ENCODE measurements at regions not wholly inside any gene's neighbourhood (a gene's known extent, or its start where the extent isn't known, plus 50 kb on each side); places are given as distances from the start of the nearest gene placed in this dataset.

GRCh38 chr18:77833807-77834206, 584.2 kb downstream of the GALR1 start:
- no peak for DNase-seq (ENCODE audit: low read depth)

GRCh38 chr18:77851802-77852201, 602.2 kb downstream of the GALR1 start:
- no peak for DNase-seq (ENCODE audit: low read depth)

GRCh38 chr18:77853859-77854258, 604.2 kb downstream of the GALR1 start:
- no peak for DNase-seq (ENCODE audit: low read depth)

- no peak for DNase-seq (ENCODE audit: low read depth)
Observed at GRCh38 chr18:77857678-77858655, 608.3 kb downstream of the GALR1 start.

GRCh38 chr18:77859634-77860033, 610.0 kb downstream of the GALR1 start:
- DNase-seq (ENCODE audit: low read depth): no peak

- DNase-seq (ENCODE audit: low read depth): no peak
Observed at GRCh38 chr18:77862066-77862757, 612.6 kb downstream of the GALR1 start.

- no peak for DNase-seq (ENCODE audit: low read depth)
Observed at GRCh38 chr18:77865853-77866252, 616.2 kb downstream of the GALR1 start.

GRCh38 chr18:77866351-77866750, 616.7 kb downstream of the GALR1 start:
- DNase-seq (ENCODE audit: low read depth): peak; percentile 21

GRCh38 chr18:77870199-77870598, 620.6 kb downstream of the GALR1 start:
- peak; percentile 52 for DNase-seq (ENCODE audit: low read depth)

- DNase-seq (ENCODE audit: low read depth): no peak
Observed at GRCh38 chr18:77870894-77871293, 621.2 kb downstream of the GALR1 start.

GRCh38 chr18:77872166-77872565, 622.5 kb downstream of the GALR1 start:
- no peak for DNase-seq (ENCODE audit: low read depth)

GRCh38 chr18:77876319-77876865, 626.7 kb downstream of the GALR1 start:
- DNase-seq (ENCODE audit: low read depth): no peak

- DNase-seq (ENCODE audit: low read depth): no peak
Observed at GRCh38 chr18:77879829-77880228, 630.2 kb downstream of the GALR1 start.

- DNase-seq (ENCODE audit: low read depth): no peak
Observed at GRCh38 chr18:77884454-77884853, 634.8 kb downstream of the GALR1 start.

GRCh38 chr18:77894060-77894459, 644.4 kb downstream of the GALR1 start:
- DNase-seq (ENCODE audit: low read depth): no peak

- DNase-seq (ENCODE audit: low read depth): no peak
Observed at GRCh38 chr18:77895250-77895649, 645.6 kb downstream of the GALR1 start.

- no peak for DNase-seq (ENCODE audit: low read depth)
Observed at GRCh38 chr18:77896586-77897252, 647.1 kb downstream of the GALR1 start.

- no peak for DNase-seq (ENCODE audit: low read depth)
Observed at GRCh38 chr18:77897606-77898005, 648.0 kb downstream of the GALR1 start.

- peak; percentile 69 for DNase-seq (ENCODE audit: low read depth)
Observed at GRCh38 chr18:77899972-77900754, 650.5 kb downstream of the GALR1 start.

GRCh38 chr18:77905011-77905410, 655.4 kb downstream of the GALR1 start:
- no peak for DNase-seq (ENCODE audit: low read depth)

- DNase-seq (ENCODE audit: low read depth): no peak
Observed at GRCh38 chr18:77905449-77906055, 655.9 kb downstream of the GALR1 start.

All from Daoy (cell line).